Astrocyte (in vitro differentiated cells and primary cell): ENCODE measurements at regions not wholly inside any gene's neighbourhood (a gene's known extent, or its start where the extent isn't known, plus 50 kb on each side); places are given as distances from the start of the nearest gene placed in this dataset.

ENCODE experiments used
- EZH2 ChIP-seq: IDR thresholded peaks from 2 replicates; pipeline ENCODE4 v1.6.1; 2012; ENCODE audit warnings: mild to moderate bottlenecking, low read length, inconsistent platforms; ENCODE audit not compliant: insufficient read depth
- TF ChIP-seq, protein P1 (sequence below): IDR thresholded peaks from 2 replicates; pipeline ENCODE4 v1.5.1; 2011; ENCODE audit warnings: low read depth, mild to moderate bottlenecking, inconsistent platforms, low read length, moderate library complexity; ENCODE audit not compliant: insufficient read depth

DNA sequence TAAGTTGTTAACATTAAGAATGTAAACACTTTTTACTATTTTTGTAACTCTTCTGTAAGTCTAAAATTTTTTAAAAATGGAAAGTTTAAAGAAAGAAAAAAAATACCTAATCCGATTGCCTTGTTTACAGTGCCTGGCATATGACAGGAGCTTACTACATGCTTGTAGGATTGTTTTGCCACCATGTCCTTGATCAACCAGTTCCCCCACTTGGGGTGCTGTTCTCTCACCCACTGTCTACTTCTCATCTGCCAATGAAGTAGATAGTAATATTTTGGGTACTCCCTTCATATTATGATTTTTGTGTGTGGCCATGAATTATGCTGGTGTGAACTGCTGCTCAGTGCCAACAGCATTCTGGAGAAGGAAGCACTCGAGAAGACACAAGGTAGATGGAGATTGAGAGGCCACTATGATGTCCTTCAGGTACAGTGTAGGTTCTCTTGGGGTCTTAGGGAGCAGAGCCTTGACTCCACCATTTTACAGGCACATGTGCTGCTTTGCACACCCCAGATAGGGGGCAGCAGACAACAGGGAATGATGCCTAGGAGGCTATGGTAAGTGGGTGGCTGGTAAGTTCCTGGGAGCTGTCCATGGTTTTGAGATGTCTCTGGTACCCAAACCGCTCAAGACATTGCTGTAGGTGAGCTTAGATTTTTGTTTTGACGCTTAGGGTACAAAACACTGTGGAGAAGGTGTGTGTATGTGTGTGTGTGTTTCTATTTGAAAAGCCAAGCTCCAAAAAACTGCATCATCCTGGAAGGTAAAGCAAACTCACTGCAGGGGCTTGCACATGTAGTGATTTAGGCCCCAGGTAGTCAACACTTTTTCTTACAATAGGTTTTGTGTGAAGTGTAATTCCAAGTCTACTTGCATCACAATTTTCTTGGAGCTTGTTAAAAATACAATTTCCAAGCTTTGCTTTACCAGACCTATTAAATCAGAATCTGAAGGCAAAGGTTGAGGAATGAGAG is 494.5 kb upstream of the LARGE1 start:
- no peak for TF ChIP-seq EZH2
- TF ChIP-seq, protein P1, sequence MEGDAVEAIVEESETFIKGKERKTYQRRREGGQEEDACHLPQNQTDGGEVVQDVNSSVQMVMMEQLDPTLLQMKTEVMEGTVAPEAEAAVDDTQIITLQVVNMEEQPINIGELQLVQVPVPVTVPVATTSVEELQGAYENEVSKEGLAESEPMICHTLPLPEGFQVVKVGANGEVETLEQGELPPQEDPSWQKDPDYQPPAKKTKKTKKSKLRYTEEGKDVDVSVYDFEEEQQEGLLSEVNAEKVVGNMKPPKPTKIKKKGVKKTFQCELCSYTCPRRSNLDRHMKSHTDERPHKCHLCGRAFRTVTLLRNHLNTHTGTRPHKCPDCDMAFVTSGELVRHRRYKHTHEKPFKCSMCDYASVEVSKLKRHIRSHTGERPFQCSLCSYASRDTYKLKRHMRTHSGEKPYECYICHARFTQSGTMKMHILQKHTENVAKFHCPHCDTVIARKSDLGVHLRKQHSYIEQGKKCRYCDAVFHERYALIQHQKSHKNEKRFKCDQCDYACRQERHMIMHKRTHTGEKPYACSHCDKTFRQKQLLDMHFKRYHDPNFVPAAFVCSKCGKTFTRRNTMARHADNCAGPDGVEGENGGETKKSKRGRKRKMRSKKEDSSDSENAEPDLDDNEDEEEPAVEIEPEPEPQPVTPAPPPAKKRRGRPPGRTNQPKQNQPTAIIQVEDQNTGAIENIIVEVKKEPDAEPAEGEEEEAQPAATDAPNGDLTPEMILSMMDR: peak; percentile 50
